NCI-H1048 (cell line): ENCODE measurements at regions not wholly inside any gene's neighbourhood (a gene's known extent, or its start where the extent isn't known, plus 50 kb on each side); places are given as distances from the start of the nearest gene placed in this dataset.
A peak's percentile ranks its signal among the peaks of the same experiment; 100 is the strongest.

Source experiments
- DNase-seq: peaks from one replicate; lab custom pipeline; 2025; lab: John Stamatoyannopoulos, UW

GRCh38 chr10:101297901-101298486 lies 56.0 kb upstream of the BTRC start:
- no peak for DNase-seq

- DNase-seq = no peak
These were observed 54.8 kb upstream of the BTRC start for GRCh38 chr10:101299211-101299610.

GRCh38 chr10:101301111-101301731 lies 52.7 kb upstream of the BTRC start:
- peak; percentile 18 for DNase-seq

- no peak for DNase-seq
These were observed 50.8 kb upstream of the BTRC start for GRCh38 chr10:101303087-101303703.
